OCI-LY7 (cell line): ENCODE measurements at regions not wholly inside any gene's neighbourhood (a gene's known extent, or its start where the extent isn't known, plus 50 kb on each side); places are given as distances from the start of the nearest gene placed in this dataset.

Experiments used
- BruUV-seq: library from RNA; stranded (reverse); fragments of 400-500 nt; replicated peaks from 2 replicates; lab custom pipeline; 2021; lab: Mats Ljungman, UMichigan
- CTCF ChIA-PET: fragments of 300-600 bp; sonication (Branson Sonifier 250); formaldehyde crosslinking; loops from one replicate; lab custom pipeline; 2022; ENCODE audit warnings: antibody characterized with exemption; ENCODE audit not compliant: unreplicated experiment; lab: Charles Lee
- POLR2A ChIA-PET: fragments of 300-600 bp; sonication (Branson Sonifier 250); formaldehyde crosslinking; loops from one replicate; lab custom pipeline; 2022; ENCODE audit warnings: antibody characterized with exemption; lab: Charles Lee
- DNase-seq: peaks from one replicate; pipeline ENCODE4 v3.0.0-alpha.2; 2015; ENCODE audit warnings: low spot score
- H2AFZ ChIP-seq: fragments of 200-600 bp; sonication (generic), shearing (Covaris generic); 2 replicates; pipeline ENCODE4 v1.6.1; 2014; ENCODE audit warnings: mild to moderate bottlenecking, antibody characterized with exemption, low read length, moderate library complexity
- H3K27ac ChIP-seq: fragments of 200-600 bp; sonication (generic); 2 replicates; pipeline ENCODE4 v1.5.1; 2014; ENCODE audit warnings: mixed run types, low read depth, mild to moderate bottlenecking, moderate library complexity, low read length, inconsistent platforms; ENCODE audit not compliant: poor library complexity, severe bottlenecking
- H3K36me3 ChIP-seq: fragments of 200-600 bp; sonication (generic); 2 replicates; pipeline ENCODE4 v1.6.1; 2014; ENCODE audit warnings: mild to moderate bottlenecking, antibody characterized with exemption, low read length, moderate library complexity, mixed read lengths; ENCODE audit not compliant: insufficient read depth
- H3K4me1 ChIP-seq: fragments of 200-600 bp; sonication (generic); 2 replicates; pipeline ENCODE4 v1.5.1; 2014; ENCODE audit warnings: mild to moderate bottlenecking, low read length; ENCODE audit not compliant: insufficient read depth, poor library complexity, severe bottlenecking
- H3K4me2 ChIP-seq: fragments of 200-600 bp; sonication (generic); 2 replicates; pipeline ENCODE4 v1.6.1; 2014; ENCODE audit warnings: mild to moderate bottlenecking, low read length
- H3K4me3 ChIP-seq: fragments of 200-600 bp; sonication (generic); 2 replicates; pipeline ENCODE4 v1.5.1; 2014; ENCODE audit warnings: mild to moderate bottlenecking, low read depth, low read length; ENCODE audit not compliant: poor library complexity, severe bottlenecking
- H3K79me2 ChIP-seq: fragments of 200-600 bp; sonication (generic); 2 replicates; pipeline ENCODE4 v1.6.1; 2016; ENCODE audit warnings: low read depth, mild to moderate bottlenecking, low read length, moderate library complexity, mixed read lengths; ENCODE audit not compliant: insufficient read depth
- H3K9me2 ChIP-seq: fragments of 200-600 bp; sonication (generic); 2 replicates; pipeline ENCODE4 v1.6.1; 2016; ENCODE audit warnings: mild to moderate bottlenecking, low read length, mixed read lengths; ENCODE audit not compliant: insufficient read depth
- H3K9me3 ChIP-seq: fragments of 200-600 bp; sonication (generic); 2 replicates; pipeline ENCODE4 v1.6.1; 2014; ENCODE audit warnings: mild to moderate bottlenecking, mixed run types, low read length, mixed read lengths
- H4K20me1 ChIP-seq: fragments of 200-600 bp; sonication (generic); 2 replicates; pipeline ENCODE4 v1.6.1; 2014; ENCODE audit warnings: mild to moderate bottlenecking, antibody characterized with exemption, low read length, moderate library complexity, mixed read lengths; ENCODE audit not compliant: insufficient read depth
- CTCF ChIP-seq: fragments of 200-600 bp; sonication (generic); conservative IDR thresholded peaks from 2 replicates; pipeline ENCODE4 v1.5.1; 2014; ENCODE audit warnings: mild to moderate bottlenecking, antibody characterized with exemption, low read length, moderate library complexity, mixed read lengths
- EZH2phosphoT487 ChIP-seq: fragments of 200-600 bp; sonication (generic); IDR thresholded peaks from 2 replicates; pipeline ENCODE4 v1.6.1; 2018; ENCODE audit warnings: low read depth, borderline replicate concordance, mild to moderate bottlenecking, mixed run types, antibody characterized with exemption, low read length, moderate library complexity, mixed read lengths
- intact Hi-C: fragments of 100-400 bp; cut with micrococcal nuclease; formaldehyde crosslinking; loops from one replicate; pipeline ENCODE4 v1.10.0; 2022; ENCODE audit not compliant: unreplicated experiment

- intact Hi-C loops: no loop called here
- POLR2A ChIA-PET: no interaction called here
- Histone ChIP-seq H3K4me3 (no peak overlapping the region), H2AFZ (no peak overlapping the region), H3K4me1 (peaks cover 13% of the 10 kb centered on the region), H3K36me3 (no peaks in the 10 kb centered on the region), H3K4me2 (no peak overlapping the region), H3K9me3 (no peaks in the 10 kb centered on the region), H3K79me2 (no peaks in the 10 kb centered on the region), H3K9me2 (no peaks in the 10 kb centered on the region), H4K20me1 (no peaks in the 10 kb centered on the region), H3K27ac (no peak overlapping the region)
- DNase-seq: no peak
- TF ChIP-seq CTCF: no peak
- TF ChIP-seq EZH2phosphoT487: no peak
- CTCF ChIA-PET: no interaction called here
- BruUV-seq: no TSS peak
Observed at GRCh38 chr20:48366230-48366629, 461.6 kb downstream of the PREX1 start.

DNA sequence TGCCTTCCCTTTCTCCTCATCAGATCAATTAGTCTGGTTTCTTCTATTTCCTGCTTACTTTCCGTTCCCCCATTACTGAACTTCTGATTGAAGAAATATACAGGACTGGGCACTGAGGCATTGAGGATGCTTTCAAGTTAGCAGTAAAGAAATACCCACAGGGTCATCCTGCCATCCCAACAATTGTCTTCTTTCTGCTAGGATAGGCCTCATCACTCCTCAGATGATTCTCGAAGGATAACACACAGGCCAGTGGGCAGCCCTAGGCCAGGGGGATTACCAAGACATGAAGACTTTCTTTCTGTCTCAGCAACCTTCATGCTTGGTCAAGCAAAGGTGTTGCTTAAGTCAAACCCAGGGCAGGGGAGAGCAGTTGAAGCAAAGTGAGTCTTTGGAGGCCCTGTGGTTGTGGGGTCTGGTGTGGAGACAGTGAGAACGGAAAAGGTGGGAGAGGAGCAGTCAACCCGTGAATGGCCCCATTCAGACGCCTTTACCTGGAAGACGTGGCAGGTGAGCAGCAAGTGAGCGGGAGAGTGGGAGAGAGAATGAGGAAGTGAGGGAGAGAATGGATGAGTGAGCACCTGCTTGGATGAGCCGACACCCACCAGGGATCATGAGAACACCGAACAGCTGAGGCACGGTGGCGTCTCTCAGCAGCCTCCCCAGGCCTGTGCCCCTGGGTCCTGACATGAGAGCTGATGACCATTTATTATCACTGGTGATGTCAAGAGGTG, 462.9 kb downstream of the PREX1 start:
- peaks cover 22% of the 10 kb centered on the region for H3K4me1 ChIP-seq
- no TSS peak for BruUV-seq
- no peaks in the 10 kb centered on the region for H3K36me3 ChIP-seq
- H3K9me3 ChIP-seq: no peaks in the 10 kb centered on the region
- no peak overlapping the region for H3K27ac ChIP-seq
- no peak overlapping the region for H3K4me2 ChIP-seq
- H2AFZ ChIP-seq: no peak overlapping the region
- CTCF ChIA-PET: no interaction called here
- H3K79me2 ChIP-seq: no peaks in the 10 kb centered on the region
- peak; percentile 22 for DNase-seq
- TF ChIP-seq EZH2phosphoT487 (no peak), CTCF (no peak)
- no peak overlapping the region for H3K4me3 ChIP-seq
- intact Hi-C loops: loop anchor here (5.0 kb wide), 1 partner anchor 638 kb away; no protein-coding TSS in a partner anchor
- POLR2A ChIA-PET: interaction anchor here (0.6 kb wide), 1 partner anchor 814 kb away, joined by 4 read pairs; no protein-coding TSS in a partner anchor
- H3K9me2 ChIP-seq: no peaks in the 10 kb centered on the region
- no peaks in the 10 kb centered on the region for H4K20me1 ChIP-seq

- Histone ChIP-seq H3K4me2 (no peak overlapping the region), H2AFZ (no peak overlapping the region), H3K27ac (no peak overlapping the region), H3K4me3 (no peak overlapping the region), H3K9me2 (no peaks in the 10 kb centered on the region), H3K36me3 (no peaks in the 10 kb centered on the region), H4K20me1 (no peaks in the 10 kb centered on the region), H3K79me2 (no peaks in the 10 kb centered on the region), H3K4me1 (peaks cover 30% of the 10 kb centered on the region), H3K9me3 (no peaks in the 10 kb centered on the region)
- TF ChIP-seq EZH2phosphoT487 (no peak), CTCF (no peak)
- DNase-seq: no peak
- no TSS peak for BruUV-seq
- POLR2A ChIA-PET: interaction anchor here (0.7 kb wide), 1 partner anchor 1351 kb away, joined by 4 read pairs; no protein-coding TSS in a partner anchor
- CTCF ChIA-PET: interaction anchor here (0.6 kb wide), 1 partner anchor 112 kb away, joined by 3 read pairs; no protein-coding TSS in a partner anchor
- intact Hi-C loops: loop anchor here (5.0 kb wide), 1 partner anchor 637 kb away; no protein-coding TSS in a partner anchor
Observed at GRCh38 chr20:48364055-48364454, 463.7 kb downstream of the PREX1 start.
